ENCODE measurements at regions not wholly inside any gene's neighbourhood (a gene's known extent, or its start where the extent isn't known, plus 50 kb on each side); places are given as distances from the start of the nearest gene placed in this dataset.

DNA sequence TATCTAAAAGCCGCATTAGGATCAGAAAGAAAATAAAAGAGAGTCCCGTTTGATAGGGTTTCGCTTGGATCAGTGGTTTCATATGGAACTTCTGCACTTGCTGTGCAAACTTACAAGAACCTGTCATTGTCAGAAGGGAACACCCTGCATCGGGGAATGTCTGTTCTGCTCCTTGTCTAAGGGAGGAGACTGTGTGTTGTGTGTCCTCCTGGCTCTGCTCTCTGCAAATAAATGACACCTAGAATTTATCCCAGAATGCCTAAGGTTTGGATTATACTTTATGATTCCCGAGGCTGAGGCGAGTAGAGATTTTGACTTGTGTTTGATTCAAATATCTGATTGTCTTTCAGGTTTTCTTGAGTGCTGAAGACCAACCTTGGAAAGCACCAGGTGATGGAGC lies 785.1 kb downstream of the GALR1 start:
- Mint-ChIP-seq H3K4me1 (ENCODE audit: low read depth) (no peaks in the 10 kb centered on the region), H3K27me3 (no peaks in the 10 kb centered on the region), H3K4me3 (ENCODE audit: low read depth) (no peak overlapping the region), H3K9me3 (ENCODE audit: low read depth) (peaks cover 4% of the 10 kb centered on the region), H3K27ac (no peak overlapping the region), H3K36me3 (ENCODE audit: insufficient read depth) (no peaks in the 10 kb centered on the region)
- DNase-seq (ENCODE audit: low spot score, unreplicated experiment): no peak
- TF ChIP-seq, protein P1, sequence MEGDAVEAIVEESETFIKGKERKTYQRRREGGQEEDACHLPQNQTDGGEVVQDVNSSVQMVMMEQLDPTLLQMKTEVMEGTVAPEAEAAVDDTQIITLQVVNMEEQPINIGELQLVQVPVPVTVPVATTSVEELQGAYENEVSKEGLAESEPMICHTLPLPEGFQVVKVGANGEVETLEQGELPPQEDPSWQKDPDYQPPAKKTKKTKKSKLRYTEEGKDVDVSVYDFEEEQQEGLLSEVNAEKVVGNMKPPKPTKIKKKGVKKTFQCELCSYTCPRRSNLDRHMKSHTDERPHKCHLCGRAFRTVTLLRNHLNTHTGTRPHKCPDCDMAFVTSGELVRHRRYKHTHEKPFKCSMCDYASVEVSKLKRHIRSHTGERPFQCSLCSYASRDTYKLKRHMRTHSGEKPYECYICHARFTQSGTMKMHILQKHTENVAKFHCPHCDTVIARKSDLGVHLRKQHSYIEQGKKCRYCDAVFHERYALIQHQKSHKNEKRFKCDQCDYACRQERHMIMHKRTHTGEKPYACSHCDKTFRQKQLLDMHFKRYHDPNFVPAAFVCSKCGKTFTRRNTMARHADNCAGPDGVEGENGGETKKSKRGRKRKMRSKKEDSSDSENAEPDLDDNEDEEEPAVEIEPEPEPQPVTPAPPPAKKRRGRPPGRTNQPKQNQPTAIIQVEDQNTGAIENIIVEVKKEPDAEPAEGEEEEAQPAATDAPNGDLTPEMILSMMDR (IDR thresholded peaks at IDR 0.05; ENCODE audit: unreplicated experiment): no peak

DNA sequence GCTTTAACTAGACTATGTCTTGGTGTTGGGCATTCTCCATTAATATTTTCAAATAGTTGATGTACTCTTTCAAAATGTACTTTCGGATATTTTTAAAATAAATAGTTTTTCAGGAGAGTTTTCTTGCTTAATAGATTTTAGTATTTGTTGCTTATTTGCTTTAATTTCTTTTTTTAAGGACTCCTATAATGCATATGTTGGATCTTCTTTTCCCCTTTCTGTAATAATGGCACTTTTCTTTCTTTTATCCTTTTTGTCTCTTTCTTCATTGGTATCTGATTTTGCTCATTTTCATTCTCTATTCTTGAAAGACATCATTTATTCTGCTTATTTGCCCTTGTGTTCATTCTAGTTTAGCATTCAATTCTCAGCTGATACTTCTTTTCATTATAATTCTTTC lies 791.6 kb downstream of the GALR1 start:
- Mint-ChIP-seq H3K27ac (no peak overlapping the region), H3K36me3 (ENCODE audit: insufficient read depth) (peaks cover 2% of the 10 kb centered on the region), H3K4me1 (ENCODE audit: low read depth) (peaks cover 11% of the 10 kb centered on the region), H3K27me3 (peaks cover 17% of the 10 kb centered on the region), H3K9me3 (ENCODE audit: low read depth) (peaks cover 33% of the 10 kb centered on the region), H3K4me3 (ENCODE audit: low read depth) (no peak overlapping the region)
- DNase-seq (ENCODE audit: low spot score, unreplicated experiment): no peak
- TF ChIP-seq, protein P1 (IDR thresholded peaks at IDR 0.05; ENCODE audit: unreplicated experiment): no peak

DNA sequence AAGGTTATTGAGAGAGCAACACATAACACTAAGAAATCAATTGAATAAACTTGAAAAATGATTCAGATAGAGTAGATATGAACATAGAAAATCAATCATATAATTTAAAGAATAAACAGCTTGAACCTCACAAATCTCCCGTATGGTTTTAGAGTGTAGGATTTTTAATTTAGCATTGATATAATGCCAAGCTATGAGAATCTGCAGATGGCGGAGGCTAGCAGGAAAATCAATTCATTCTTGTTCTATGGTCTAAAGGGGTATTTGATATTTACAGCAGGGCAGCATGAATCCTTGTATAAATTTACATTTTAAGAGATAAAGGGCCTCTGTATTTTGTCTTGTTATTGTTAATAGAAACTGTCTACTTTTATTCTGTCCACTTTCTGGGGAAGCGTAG lies 797.0 kb downstream of the GALR1 start:
- Mint-ChIP-seq H3K27me3 (peaks cover 32% of the 10 kb centered on the region), H3K4me1 (ENCODE audit: low read depth) (peaks cover 21% of the 10 kb centered on the region), H3K27ac (no peak overlapping the region), H3K4me3 (ENCODE audit: low read depth) (no peak overlapping the region), H3K9me3 (ENCODE audit: low read depth) (peaks cover 14% of the 10 kb centered on the region), H3K36me3 (ENCODE audit: insufficient read depth) (no peaks in the 10 kb centered on the region)
- TF ChIP-seq, protein P1 (IDR thresholded peaks at IDR 0.05; ENCODE audit: unreplicated experiment): no peak
- no peak for DNase-seq (ENCODE audit: low spot score, unreplicated experiment)

DNA sequence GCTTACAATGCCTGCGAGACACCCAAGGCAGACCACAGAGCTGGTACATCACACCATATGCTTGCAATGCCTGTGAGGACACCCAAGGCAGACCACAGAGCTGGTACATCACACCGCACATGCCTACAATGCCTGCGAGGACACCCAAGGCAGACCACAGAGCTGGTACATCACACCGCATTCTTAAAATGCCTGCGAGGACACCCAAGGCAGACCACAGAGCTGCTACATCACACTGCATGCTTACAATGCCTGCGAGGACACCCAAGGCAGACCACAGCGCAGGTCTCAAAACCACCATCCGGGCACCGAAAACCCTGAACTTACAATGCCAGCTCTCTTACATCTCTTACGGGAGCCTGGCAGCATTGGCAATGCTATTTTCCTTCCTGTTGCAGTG lies 799.6 kb downstream of the GALR1 start:
- Mint-ChIP-seq H3K4me1 (ENCODE audit: low read depth) (peaks cover 21% of the 10 kb centered on the region), H3K9me3 (ENCODE audit: low read depth) (no peaks in the 10 kb centered on the region), H3K27me3 (peaks cover 26% of the 10 kb centered on the region), H3K4me3 (ENCODE audit: low read depth) (no peak overlapping the region), H3K27ac (no peak overlapping the region), H3K36me3 (ENCODE audit: insufficient read depth) (no peaks in the 10 kb centered on the region)
- no peak for DNase-seq (ENCODE audit: low spot score, unreplicated experiment)
- TF ChIP-seq, protein P1 (IDR thresholded peaks at IDR 0.05; ENCODE audit: unreplicated experiment): no peak

DNA sequence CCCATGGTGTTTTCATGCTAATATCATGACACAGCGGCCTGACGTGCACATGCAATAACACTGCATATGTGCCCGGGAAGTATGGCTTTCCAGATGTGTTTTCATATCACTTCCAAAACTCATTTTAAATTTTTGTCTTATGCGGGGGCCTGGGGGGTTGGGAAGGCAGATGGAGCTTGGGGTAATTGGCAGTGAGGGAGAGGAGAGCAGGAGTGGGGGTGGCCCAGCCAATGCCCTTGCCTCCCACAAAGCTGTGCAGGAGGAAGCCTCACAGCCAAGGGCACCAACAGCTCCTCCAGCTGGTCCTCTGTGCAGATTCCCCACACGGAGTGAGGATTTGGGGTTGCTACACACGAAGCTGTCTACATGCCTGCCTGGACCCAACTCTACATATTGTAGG lies 805.2 kb downstream of the GALR1 start:
- Mint-ChIP-seq H3K27ac (no peak overlapping the region), H3K9me3 (ENCODE audit: low read depth) (no peaks in the 10 kb centered on the region), H3K4me3 (ENCODE audit: low read depth) (no peak overlapping the region), H3K27me3 (peaks cover 7% of the 10 kb centered on the region), H3K36me3 (ENCODE audit: insufficient read depth) (no peaks in the 10 kb centered on the region), H3K4me1 (ENCODE audit: low read depth) (no peaks in the 10 kb centered on the region)
- no peak for DNase-seq (ENCODE audit: low spot score, unreplicated experiment)
- TF ChIP-seq, protein P1 (IDR thresholded peaks at IDR 0.05; ENCODE audit: unreplicated experiment): no peak
